ENCODE measurements at regions not wholly inside any gene's neighbourhood (a gene's known extent, or its start where the extent isn't known, plus 50 kb on each side); places are given as distances from the start of the nearest gene placed in this dataset.
"Not testable (repeated sequence)": the region's sequence is repeated elsewhere in the genome, so short reads cannot be mapped to it uniquely, and the experiment has no call there.

DNA sequence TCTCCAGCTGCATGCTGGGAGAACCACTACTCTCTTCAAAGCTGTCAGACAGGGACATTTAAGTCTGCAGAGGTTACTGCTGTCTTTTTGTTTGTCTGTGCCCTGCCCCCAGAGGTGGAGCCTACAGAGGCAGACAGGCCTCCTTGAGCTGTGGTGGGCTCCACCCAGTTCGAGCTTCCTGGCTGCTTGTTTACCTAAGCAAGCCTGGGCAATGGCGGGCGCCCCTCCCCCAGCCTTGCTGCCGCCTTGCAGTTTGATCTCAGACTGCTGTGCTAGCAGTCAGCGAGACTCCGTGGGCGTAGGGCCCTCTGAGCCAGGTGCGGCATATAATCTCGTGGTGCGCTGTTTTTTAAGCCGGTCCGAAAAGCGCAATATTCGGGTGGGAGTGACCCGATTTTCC, 215.0 kb downstream of the STIM2 start:
- not testable (repeated sequence) for DNase-seq

DNA sequence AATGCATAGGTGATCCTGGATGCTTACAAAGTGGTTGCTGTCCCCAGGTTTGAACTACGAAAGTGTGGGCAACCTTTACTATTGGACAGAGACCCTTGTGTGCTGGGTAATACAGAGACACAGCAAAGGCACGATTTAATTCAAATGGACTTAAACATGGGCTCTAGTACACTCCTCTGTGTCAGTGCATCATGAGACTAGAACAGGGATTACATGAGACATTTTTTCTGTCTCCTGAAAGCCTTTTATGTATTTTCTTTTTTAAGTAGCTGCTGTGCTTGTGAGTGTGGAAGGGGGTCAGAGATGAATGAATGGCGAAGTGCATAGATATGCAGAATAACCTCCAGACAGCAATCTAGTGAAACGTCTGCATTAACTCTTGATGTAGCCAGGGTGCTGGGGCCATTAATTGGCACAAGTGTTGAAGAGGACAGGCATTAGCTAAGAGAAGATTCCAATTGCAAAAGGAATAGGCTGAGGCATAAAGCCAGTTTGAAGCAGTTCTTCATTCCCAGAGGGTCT, 218.4 kb downstream of the STIM2 start:
- DNase-seq: no peak

DNA sequence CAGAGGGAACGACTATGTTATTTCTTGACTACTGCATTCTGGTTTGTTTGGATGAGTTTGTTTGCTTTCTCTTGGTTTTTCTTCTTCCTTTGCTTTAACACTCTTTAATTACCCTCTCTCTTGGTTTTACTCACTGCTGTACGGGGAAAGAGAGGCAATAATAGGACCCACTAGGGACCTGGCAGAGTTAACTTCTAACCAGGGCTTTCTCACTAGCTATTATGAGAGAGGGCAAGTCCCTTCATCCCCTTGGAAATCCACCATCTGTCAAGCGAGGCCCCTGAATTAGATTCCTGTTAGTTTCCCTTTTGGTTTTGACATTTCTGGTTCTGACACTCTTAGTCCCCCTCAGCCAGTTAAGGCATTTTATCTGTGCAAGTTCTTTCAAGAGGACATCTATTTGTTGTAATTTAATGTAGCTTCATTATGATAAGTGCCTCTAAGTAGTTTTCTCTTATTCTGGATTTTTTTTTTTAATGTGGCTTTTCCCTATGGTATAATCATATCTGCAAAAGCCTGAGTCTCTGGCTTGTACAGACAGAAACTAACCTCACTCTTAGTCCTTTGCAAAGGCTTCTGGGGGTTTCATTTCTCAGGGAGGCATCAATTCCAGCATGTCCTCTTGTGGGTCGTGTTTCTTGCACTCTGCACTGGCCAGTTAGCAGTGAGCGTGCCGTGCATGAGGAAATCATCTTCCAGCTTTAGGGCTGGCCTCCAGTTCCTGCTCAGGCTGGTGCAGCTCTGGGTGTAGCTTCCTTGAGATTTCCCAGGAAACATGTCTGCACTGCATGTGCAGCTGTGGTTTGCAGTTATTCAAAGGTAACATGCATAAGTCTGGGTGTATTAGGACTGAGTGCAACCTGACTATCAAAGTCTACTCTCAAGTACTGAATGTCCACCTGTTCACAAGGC, 221.3 kb downstream of the STIM2 start:
- no peak for DNase-seq

DNA sequence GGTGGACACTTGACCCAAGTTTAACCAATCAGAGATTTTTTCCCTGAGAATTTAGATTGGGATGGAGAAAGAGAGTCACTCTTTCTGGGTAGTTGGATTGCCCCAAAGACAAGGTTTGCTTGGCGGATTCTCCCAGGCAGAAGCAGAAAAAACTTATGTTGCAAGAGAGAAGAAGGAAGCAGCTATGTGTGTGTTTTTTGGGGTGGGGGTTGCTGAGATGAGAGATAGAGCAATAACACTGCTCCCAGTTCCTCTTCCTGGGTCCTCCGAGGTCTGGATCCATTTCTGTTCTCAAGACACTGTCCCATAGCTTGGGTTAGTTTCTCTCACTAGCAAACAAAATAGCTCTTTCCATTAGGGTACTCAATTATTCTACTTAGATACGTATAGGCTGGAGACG, 222.1 kb downstream of the STIM2 start:
- no peak for DNase-seq

DNA sequence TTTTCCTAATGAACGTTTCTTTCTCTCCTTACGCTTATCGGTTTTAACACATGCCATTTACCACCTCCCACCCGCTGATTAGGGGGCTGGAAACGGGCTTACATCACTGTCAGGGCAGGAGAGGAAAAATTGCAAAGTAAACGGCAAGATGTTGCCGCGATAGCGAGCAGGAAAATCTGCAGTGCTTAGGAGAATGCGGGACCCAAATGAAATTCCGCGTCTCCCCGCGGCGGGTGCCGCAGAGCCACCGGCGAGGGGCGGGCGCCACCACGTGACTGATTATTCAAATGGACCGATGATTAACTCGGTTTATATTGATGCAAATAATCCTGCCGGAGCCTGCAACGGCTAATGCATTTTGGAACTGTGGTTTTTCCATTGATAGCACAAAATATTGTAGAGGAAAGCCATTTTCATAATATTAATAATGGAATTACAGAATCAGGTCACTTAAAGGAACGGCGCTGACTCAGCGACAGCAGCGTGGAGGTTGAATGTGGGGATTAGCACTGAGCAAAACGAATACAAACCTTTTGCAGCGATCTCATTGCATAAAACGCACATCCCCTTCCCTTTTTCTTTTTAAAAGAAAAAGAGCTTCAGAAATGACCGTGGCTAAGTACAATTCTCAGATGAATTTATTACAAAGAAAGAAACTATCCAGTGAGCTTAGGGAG, 224.2 kb downstream of the STIM2 start:
- peak; percentile 51 for DNase-seq

DNA sequence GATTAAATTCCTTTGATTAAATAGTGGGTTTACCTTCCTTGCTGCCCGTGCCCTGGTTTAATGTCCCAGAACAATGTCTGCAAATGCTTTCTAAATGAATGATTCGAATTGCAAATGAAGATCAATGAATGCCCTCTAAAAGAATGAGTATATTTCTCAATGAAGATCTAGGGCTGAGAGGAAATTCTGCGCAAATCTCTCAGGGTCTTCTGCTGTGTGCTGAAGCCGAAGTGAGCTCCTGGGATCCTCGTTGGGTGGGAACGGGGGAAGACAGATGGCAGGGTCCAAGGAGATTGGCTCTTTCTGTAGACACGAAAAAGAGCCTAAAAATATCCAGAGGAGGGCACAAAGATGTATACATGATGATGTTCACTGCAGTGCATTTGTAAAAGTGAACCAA, 224.8 kb downstream of the STIM2 start:
- no peak for DNase-seq

- DNase-seq: no peak
These were observed 226.8 kb downstream of the STIM2 start for GRCh38 chr4:27087306-27088045.

DNA sequence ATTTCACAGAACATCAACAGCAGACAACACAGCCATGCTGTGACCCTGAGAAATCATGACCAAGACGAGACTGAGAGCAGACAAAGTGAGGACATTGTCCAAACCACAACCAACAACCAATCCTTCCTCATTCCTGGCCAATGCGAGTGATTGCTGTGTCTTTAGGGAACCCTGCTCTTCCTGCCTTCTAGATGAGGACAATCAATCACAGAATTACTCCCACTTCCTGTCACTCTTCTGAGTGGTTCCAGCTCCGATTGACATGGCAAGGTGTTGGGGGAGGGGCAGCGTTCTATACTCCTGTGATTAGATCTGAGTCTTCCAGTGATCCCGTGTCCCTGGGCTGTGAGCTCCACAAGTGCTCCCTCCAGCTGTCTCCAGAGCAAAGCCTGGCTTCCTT, 227.8 kb downstream of the STIM2 start:
- no peak for DNase-seq

GRCh38 chr4:27089186-27089585, 228.5 kb downstream of the STIM2 start:
- no peak for DNase-seq

DNA sequence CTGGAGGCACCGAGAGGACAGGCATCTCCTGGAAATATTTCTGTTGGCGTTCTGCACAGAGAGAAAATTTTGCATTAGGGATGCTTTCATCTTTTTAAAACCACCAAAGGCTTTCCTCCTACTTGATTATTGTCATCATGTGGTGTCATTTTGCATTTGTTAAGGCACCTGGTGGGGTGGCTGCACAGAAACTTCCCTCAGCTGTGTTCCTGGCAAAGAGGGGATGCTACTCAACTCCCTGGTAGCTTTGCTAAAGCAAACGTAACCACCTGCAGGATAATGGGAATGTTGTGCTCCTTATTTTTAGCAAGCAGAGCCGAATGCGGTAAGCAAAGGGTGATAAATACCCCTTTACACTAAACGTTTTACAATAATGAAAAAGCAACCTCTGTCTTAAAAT, 229.8 kb downstream of the STIM2 start:
- no peak for DNase-seq

- DNase-seq: no peak
These were observed 233.6 kb downstream of the STIM2 start for GRCh38 chr4:27094224-27094623.

DNA sequence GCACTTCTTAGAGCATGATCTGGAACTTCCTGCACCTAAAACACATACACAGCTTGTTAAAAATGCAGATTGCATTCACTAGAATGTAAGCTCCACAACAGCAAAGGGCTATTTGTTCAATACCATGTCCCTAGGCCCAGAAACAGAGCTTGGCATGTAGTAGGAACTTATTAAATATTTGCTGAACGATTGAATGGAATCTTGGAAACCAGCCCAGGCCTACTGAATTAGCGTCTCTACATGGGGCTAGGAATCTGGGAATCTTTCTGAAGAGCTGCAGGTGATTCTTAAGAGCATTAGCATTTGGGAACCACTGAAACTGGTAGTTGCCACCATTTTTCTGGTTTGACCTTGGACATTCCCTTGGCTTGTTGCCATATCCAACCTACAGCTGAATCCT, 234.1 kb downstream of the STIM2 start:
- no peak for DNase-seq

- DNase-seq: no peak
These were observed 235.6 kb downstream of the STIM2 start for GRCh38 chr4:27096142-27096824.

- no peak for DNase-seq
These were observed 237.4 kb downstream of the STIM2 start for GRCh38 chr4:27098034-27098433.

GRCh38 chr4:27100713-27101112, 240.1 kb downstream of the STIM2 start:
- no peak for DNase-seq

- DNase-seq: no peak
These were observed 240.5 kb downstream of the STIM2 start for GRCh38 chr4:27101126-27101525.

- no peak for DNase-seq
These were observed 240.9 kb downstream of the STIM2 start for GRCh38 chr4:27101561-27101960.

DNA sequence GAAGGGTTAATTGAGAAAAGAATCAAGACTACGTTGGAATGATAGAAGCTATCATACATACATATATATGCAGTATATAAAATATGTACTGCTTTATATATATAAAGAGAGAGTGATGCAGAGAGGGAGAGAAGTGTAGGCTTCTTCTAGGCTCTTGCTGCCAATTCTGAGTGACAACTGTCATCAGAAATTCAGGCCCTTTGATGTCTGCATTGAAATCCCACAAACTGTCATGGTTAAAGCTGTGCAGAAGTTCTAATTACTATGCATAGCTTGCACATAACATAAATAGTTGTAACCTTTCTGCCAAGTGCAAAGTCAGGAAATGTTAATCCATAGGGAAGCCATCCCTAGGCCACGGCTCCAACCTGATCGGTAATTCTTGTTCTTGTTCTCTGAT, 251.0 kb downstream of the STIM2 start:
- DNase-seq: no peak

- DNase-seq: no peak
These were observed 251.9 kb downstream of the STIM2 start for GRCh38 chr4:27112587-27112986.

DNA sequence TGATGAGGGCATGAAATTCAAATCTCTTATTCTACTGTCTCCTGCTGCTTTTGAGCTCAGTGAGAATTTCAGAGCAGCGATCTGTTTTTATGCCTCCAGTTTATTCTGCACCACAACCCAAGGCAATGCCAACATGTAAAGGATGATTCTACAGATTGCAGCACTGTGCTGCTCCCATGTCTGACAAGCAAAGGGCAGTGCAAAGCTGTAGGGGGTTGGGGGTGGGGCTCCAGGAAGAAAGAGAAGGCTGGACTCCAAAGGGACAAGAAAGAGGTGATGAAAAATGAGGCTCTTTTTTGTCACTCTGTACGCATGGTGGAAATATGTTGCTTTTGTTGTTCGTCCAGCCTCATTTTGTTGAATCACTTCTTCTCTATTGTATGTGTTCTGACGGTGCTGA, 254.6 kb downstream of the STIM2 start:
- no peak for DNase-seq

DNA sequence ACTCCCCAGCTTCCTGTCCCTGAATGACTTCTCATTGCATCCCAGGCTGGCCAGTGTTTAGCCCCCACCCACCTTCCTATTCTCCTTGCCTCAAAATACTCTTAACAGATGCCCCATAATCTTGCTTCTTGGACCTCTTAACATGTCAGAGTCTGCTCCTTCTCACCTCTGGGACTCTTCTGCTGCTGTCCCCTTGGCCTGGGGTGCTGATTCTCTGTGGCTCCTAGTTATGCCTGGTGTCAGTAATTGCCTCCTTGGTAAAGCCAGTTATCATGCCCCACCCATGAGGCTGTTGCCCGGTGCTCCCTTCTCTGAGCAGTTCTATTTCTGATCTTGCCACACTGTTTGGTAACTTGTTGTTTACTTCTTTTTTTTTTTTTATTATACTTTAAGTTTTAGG, 256.8 kb downstream of the STIM2 start:
- no peak for DNase-seq

GRCh38 chr4:27119239-27119638, 258.6 kb downstream of the STIM2 start:
- DNase-seq: no peak

DNA sequence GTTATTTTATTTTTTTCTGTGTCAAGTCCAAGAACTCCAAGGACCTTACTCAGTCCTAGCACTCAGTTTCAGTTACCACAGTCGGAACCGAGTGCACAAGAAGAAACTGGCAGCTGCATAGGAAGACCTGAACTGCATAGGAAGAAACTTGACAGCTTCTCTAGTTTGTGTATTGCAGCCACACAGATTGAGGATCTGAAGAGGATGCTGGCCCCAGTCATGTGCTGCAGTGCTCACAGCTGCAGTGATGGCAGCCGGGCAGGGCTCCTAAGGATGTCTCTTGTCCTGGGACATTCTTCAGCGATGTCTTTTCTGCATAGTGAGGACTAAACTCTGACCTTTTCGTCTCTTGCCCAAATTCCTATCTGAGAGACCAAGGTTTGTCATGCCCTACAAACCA, 261.2 kb downstream of the STIM2 start:
- no peak for DNase-seq
